ENCODE measurements at regions not wholly inside any gene's neighbourhood (a gene's known extent, or its start where the extent isn't known, plus 50 kb on each side); places are given as distances from the start of the nearest gene placed in this dataset.

- no peaks in the 10 kb centered on the region for H3K27me3 ChIP-seq (ENCODE audit: control insufficient read depth, insufficient read depth, low read length)
- no peak overlapping the region for H3K4me3 ChIP-seq (ENCODE audit: low read depth, low read length)
- H3K27ac ChIP-seq (ENCODE audit: low read depth, low read length): no peak overlapping the region
- no peaks in the 10 kb centered on the region for H3K4me1 ChIP-seq (ENCODE audit: control insufficient read depth, insufficient read depth, low read length)
- H3K9me3 ChIP-seq (ENCODE audit: control insufficient read depth, insufficient read depth, low read length): no peaks in the 10 kb centered on the region
- H3K9ac ChIP-seq (ENCODE audit: low read depth, low read length): no peak overlapping the region
- no peaks in the 10 kb centered on the region for H3K36me3 ChIP-seq (ENCODE audit: control insufficient read depth, insufficient read depth, low read length)
Observed at GRCh38 chr1:95982711-95983110, 738.9 kb upstream of the PTBP2 start.

GRCh38 chr1:95983831-95984230, 737.8 kb upstream of the PTBP2 start:
- no peaks in the 10 kb centered on the region for H3K4me1 ChIP-seq (ENCODE audit: control insufficient read depth, insufficient read depth, low read length)
- H3K27ac ChIP-seq (ENCODE audit: low read depth, low read length): no peak overlapping the region
- no peak overlapping the region for H3K4me3 ChIP-seq (ENCODE audit: low read depth, low read length)
- no peaks in the 10 kb centered on the region for H3K9me3 ChIP-seq (ENCODE audit: control insufficient read depth, insufficient read depth, low read length)
- H3K36me3 ChIP-seq (ENCODE audit: control insufficient read depth, insufficient read depth, low read length): no peaks in the 10 kb centered on the region
- no peaks in the 10 kb centered on the region for H3K27me3 ChIP-seq (ENCODE audit: control insufficient read depth, insufficient read depth, low read length)
- no peak overlapping the region for H3K9ac ChIP-seq (ENCODE audit: low read depth, low read length)

DNA sequence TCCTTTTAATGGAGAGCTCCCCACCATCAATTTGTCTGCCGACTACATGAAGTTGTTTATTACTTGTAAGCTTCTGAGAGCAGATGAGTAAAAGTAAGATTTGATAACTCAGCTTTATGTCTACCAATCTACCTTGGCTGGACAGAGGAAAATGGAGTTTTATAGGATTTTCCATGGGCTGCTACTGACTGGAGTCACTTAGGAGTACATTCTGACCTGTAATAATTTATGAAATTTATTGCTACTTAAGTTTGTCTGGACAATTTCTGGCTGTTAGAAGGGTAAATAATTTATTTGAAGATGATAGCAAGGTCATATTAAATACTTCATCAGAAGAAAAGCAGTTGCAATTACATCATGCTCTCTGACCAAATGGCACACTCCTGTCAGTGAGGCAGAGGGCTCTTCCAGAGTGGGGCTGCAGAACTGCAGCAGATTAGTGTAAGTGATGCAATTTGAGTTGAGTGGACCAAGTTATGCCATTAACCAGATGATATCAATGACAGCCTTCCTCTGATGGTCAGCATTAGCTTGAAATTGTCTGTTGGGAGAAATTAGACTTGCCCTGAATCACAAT, 736.7 kb upstream of the PTBP2 start:
- no peak overlapping the region for H3K9ac ChIP-seq (ENCODE audit: low read depth, low read length)
- H3K27ac ChIP-seq (ENCODE audit: low read depth, low read length): no peak overlapping the region
- H3K27me3 ChIP-seq (ENCODE audit: control insufficient read depth, insufficient read depth, low read length): no peaks in the 10 kb centered on the region
- no peaks in the 10 kb centered on the region for H3K4me1 ChIP-seq (ENCODE audit: control insufficient read depth, insufficient read depth, low read length)
- H3K9me3 ChIP-seq (ENCODE audit: control insufficient read depth, insufficient read depth, low read length): no peaks in the 10 kb centered on the region
- no peak overlapping the region for H3K4me3 ChIP-seq (ENCODE audit: low read depth, low read length)
- H3K36me3 ChIP-seq (ENCODE audit: control insufficient read depth, insufficient read depth, low read length): no peaks in the 10 kb centered on the region

DNA sequence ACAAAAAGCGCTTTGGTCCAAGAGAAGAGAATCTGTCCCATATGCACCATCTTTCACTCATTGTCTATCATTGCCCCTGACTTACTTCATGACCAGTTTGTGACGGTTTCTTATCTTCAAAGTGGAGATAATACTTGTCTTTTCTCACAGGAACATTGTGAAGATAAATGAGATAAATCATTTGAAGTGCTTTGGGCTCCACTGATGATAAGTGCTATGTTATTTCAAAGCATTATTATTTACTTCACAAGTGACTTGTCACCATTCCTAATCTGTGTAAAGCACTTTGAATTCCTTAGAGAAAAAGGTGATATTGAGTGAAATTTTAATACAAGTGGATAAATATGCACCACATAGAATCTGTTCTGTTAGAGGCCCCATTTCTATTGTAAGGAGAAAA, 731.6 kb upstream of the PTBP2 start:
- no peak overlapping the region for H3K27ac ChIP-seq (ENCODE audit: low read depth, low read length)
- no peaks in the 10 kb centered on the region for H3K9me3 ChIP-seq (ENCODE audit: control insufficient read depth, insufficient read depth, low read length)
- no peak overlapping the region for H3K9ac ChIP-seq (ENCODE audit: low read depth, low read length)
- H3K27me3 ChIP-seq (ENCODE audit: control insufficient read depth, insufficient read depth, low read length): no peaks in the 10 kb centered on the region
- no peak overlapping the region for H3K4me3 ChIP-seq (ENCODE audit: low read depth, low read length)
- no peaks in the 10 kb centered on the region for H3K36me3 ChIP-seq (ENCODE audit: control insufficient read depth, insufficient read depth, low read length)
- H3K4me1 ChIP-seq (ENCODE audit: control insufficient read depth, insufficient read depth, low read length): no peaks in the 10 kb centered on the region

DNA sequence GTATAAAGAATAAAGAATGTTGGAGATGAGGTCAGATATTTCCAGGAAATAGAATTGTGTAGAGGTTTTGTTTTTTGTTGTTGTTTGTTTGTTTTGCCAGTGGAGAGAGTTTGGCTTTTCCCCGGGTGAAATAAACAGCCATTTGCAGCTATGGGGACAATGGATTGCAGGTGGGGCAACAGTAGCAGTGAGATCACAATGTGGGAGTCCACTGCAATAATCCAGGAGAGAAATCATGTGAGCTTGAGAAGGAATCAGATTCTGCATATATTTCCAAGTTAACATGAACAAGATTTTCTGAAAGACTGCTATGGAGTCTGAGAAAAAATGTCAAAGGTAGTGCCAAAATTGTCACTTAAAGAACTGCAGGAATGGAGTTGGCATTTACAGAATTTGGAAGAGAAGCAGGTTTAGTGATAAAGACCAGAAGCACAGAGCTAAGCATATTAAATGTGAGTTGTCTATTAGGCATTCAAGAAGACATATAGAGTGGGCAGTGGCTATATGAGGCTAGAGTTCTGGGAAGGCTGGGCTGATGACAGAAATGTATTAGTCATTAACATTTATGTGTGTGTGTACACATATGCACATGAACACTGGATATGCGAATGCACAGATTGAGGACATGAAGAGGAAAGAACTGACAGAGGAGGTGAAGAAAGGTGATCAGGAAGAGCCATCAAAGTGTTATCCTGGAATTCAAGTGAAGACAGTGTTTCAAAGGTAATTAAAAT, 729.6 kb upstream of the PTBP2 start:
- Histone ChIP-seq H3K9ac (ENCODE audit: low read depth, low read length) (no peak overlapping the region), H3K27ac (ENCODE audit: low read depth, low read length) (no peak overlapping the region), H3K27me3 (ENCODE audit: control insufficient read depth, insufficient read depth, low read length) (no peaks in the 10 kb centered on the region), H3K9me3 (ENCODE audit: control insufficient read depth, insufficient read depth, low read length) (no peaks in the 10 kb centered on the region), H3K36me3 (ENCODE audit: control insufficient read depth, insufficient read depth, low read length) (no peaks in the 10 kb centered on the region), H3K4me1 (ENCODE audit: control insufficient read depth, insufficient read depth, low read length) (peaks cover 4% of the 10 kb centered on the region; the same call in 1 of the 2 replicates), H3K4me3 (ENCODE audit: low read depth, low read length) (no peak overlapping the region)

GRCh38 chr1:95994643-95995042, 726.9 kb upstream of the PTBP2 start:
- no peak overlapping the region for H3K27ac ChIP-seq (ENCODE audit: low read depth, low read length)
- no peak overlapping the region for H3K9ac ChIP-seq (ENCODE audit: low read depth, low read length)

DNA sequence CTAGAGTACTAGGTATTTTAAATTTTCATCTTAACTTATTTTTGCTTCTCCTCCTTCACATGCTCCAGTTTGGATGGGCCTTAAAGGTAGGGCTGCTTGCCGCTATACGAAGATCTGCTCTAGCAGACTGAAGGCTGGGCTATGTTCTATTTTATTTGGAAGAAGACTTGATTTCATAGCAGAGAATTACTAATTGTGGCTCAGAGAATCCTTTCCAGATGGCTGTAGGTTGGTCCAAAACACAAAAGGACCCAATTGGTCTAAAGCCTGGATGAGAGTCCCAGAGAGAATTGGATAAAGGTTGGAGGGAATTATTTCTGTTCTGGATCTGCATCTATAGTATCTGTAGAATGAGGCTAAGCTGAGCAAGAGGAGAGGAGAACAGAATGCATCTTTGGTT, 719.4 kb upstream of the PTBP2 start:
- Histone ChIP-seq H3K27me3 (ENCODE audit: control insufficient read depth, insufficient read depth, low read length) (no peaks in the 10 kb centered on the region), H3K36me3 (ENCODE audit: control insufficient read depth, insufficient read depth, low read length) (no peaks in the 10 kb centered on the region), H3K4me1 (ENCODE audit: control insufficient read depth, insufficient read depth, low read length) (peaks cover 26% of the 10 kb centered on the region), H3K9ac (ENCODE audit: low read depth, low read length) (no peak overlapping the region; the same call in 1 of the 2 replicates), H3K27ac (ENCODE audit: low read depth, low read length) (no peak overlapping the region), H3K9me3 (ENCODE audit: control insufficient read depth, insufficient read depth, low read length) (0 out of 2 replicates have a peak, but pooled peaks cover 6% of the 10 kb centered on the region), H3K4me3 (ENCODE audit: low read depth, low read length) (no peak overlapping the region)

More at GRCh38 chr1:95994643-95995042, 726.9 kb upstream of the PTBP2 start:
- no peaks in the 10 kb centered on the region for H3K27me3 ChIP-seq (ENCODE audit: control insufficient read depth, insufficient read depth, low read length)
- H3K36me3 ChIP-seq (ENCODE audit: control insufficient read depth, insufficient read depth, low read length): no peaks in the 10 kb centered on the region
- no peak overlapping the region for H3K4me3 ChIP-seq (ENCODE audit: low read depth, low read length)
- 0 out of 2 replicates have a peak, but pooled peaks cover 2% of the 10 kb centered on the region for H3K9me3 ChIP-seq (ENCODE audit: control insufficient read depth, insufficient read depth, low read length)
- peaks cover 4% of the 10 kb centered on the region; the same call in 1 of the 2 replicates for H3K4me1 ChIP-seq (ENCODE audit: control insufficient read depth, insufficient read depth, low read length)

DNA sequence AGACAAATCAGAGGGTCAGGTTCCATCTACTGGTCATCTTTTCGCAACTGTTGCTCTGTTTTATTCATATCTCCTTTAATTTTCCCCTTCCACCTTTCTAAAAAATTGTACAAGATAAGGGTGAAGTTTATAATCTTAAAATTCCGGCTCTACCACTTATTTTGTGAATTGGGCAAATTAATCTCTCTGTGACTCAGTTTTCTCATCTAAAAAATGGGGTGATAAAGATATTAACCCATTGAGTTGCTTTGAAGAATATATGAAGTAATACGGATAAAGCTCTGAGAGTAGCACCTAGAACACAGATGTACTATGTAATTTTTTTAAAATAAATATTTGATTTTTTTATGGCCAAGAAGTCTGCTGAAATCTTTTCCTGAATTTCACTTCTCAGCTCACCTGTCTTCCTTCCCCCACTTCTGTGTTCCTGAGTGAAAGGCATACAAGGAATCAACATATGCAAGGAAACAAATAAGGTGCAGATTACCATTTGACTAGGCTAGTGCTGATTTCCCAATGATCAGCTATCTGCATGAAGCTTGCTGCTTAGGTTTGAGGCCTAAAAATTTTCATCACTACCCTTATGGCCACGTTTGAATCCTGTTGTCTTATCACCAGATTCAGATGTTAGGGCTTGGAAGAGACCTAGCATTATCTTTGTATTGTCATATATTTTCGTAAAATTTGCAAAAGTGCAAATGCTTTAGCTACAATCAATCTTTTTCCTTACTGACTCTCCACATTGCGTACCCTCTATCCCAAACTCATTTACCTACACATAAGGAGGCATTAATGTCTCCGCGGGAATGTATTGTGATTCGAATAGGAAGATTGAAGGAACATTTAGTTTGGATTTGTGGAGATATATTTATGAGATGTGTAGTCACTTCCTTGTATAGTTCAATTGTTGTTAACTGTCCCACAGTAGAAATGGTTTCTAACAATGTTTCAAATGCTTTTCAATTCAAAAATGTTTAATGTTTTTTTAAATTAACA, 718.3 kb upstream of the PTBP2 start:
- Histone ChIP-seq H3K27me3 (ENCODE audit: control insufficient read depth, insufficient read depth, low read length) (no peaks in the 10 kb centered on the region), H3K4me3 (ENCODE audit: low read depth, low read length) (peak overlapping the region; percentile 50), H3K9me3 (ENCODE audit: control insufficient read depth, insufficient read depth, low read length) (0 out of 2 replicates have a peak, but pooled peaks cover 6% of the 10 kb centered on the region), H3K9ac (ENCODE audit: low read depth, low read length) (peak overlapping the region; percentile 75), H3K36me3 (ENCODE audit: control insufficient read depth, insufficient read depth, low read length) (no peaks in the 10 kb centered on the region), H3K27ac (ENCODE audit: low read depth, low read length) (peak overlapping the region; percentile 93), H3K4me1 (ENCODE audit: control insufficient read depth, insufficient read depth, low read length) (peaks cover 26% of the 10 kb centered on the region)

GRCh38 chr1:96009831-96010434, 711.7 kb upstream of the PTBP2 start:
- Histone ChIP-seq H3K4me3 (ENCODE audit: low read depth, low read length) (no peak overlapping the region), H3K4me1 (ENCODE audit: control insufficient read depth, insufficient read depth, low read length) (no peaks in the 10 kb centered on the region), H3K27ac (ENCODE audit: low read depth, low read length) (no peak overlapping the region), H3K36me3 (ENCODE audit: control insufficient read depth, insufficient read depth, low read length) (no peaks in the 10 kb centered on the region), H3K9ac (ENCODE audit: low read depth, low read length) (no peak overlapping the region), H3K9me3 (ENCODE audit: control insufficient read depth, insufficient read depth, low read length) (no peaks in the 10 kb centered on the region), H3K27me3 (ENCODE audit: control insufficient read depth, insufficient read depth, low read length) (no peaks in the 10 kb centered on the region)

DNA sequence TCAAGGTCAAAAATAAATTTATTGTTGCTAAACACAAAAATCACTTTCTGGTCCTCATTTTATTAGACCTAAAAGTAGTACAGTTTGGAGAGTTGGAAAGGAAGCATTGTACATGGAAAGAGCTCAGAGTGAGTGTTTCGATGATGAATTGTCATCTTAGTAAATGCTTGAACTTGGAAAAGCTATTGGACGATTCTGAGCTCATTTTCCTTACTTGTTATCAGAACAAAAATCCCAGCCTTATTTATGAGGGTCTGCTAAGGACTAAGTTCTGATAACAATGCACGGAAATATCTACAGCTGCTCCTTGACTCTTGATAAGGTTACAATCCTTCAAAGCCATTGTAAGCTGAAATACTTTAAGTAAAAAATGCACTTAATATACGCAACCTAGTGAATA, 710.0 kb upstream of the PTBP2 start:
- Histone ChIP-seq H3K27ac (ENCODE audit: low read depth, low read length) (no peak overlapping the region), H3K4me3 (ENCODE audit: low read depth, low read length) (no peak overlapping the region), H3K9ac (ENCODE audit: low read depth, low read length) (no peak overlapping the region), H3K4me1 (ENCODE audit: control insufficient read depth, insufficient read depth, low read length) (no peaks in the 10 kb centered on the region), H3K9me3 (ENCODE audit: control insufficient read depth, insufficient read depth, low read length) (no peaks in the 10 kb centered on the region), H3K27me3 (ENCODE audit: control insufficient read depth, insufficient read depth, low read length) (no peaks in the 10 kb centered on the region), H3K36me3 (ENCODE audit: control insufficient read depth, insufficient read depth, low read length) (no peaks in the 10 kb centered on the region)

Measured in HUES48 (cell line).